Hepatocyte (in vitro differentiated cells): ENCODE measurements at regions not wholly inside any gene's neighbourhood (a gene's known extent, or its start where the extent isn't known, plus 50 kb on each side); places are given as distances from the start of the nearest gene placed in this dataset.

ENCODE experiments used
- DNase-seq: peaks from one replicate; pipeline ENCODE4 v3.0.0-alpha.2; 2016; ENCODE audit warnings: low spot score
- H2AFZ ChIP-seq: fragments of 200-600 bp; sonication (generic); 2 replicates; pipeline ENCODE4 v1.6.0; 2016; ENCODE audit warnings: antibody characterized with exemption, mild to moderate bottlenecking
- H3K27ac ChIP-seq: fragments of 200-600 bp; sonication (generic); 2 replicates; pipeline ENCODE4 v1.5.1; 2016; ENCODE audit warnings: mild to moderate bottlenecking
- H3K27me3 ChIP-seq: fragments of 200-600 bp; sonication (generic); 2 replicates; pipeline ENCODE4 v1.6.1; 2016
- H3K36me3 ChIP-seq: fragments of 200-600 bp; sonication (generic); replicated peaks from 2 replicates; pipeline ENCODE4 v1.5.1; 2016; ENCODE audit warnings: low read depth; ENCODE audit not compliant: insufficient read depth
- H3K4me1 ChIP-seq: fragments of 200-600 bp; sonication (generic); 2 replicates; pipeline ENCODE4 v1.5.1; 2016; ENCODE audit warnings: mild to moderate bottlenecking, moderate library complexity; ENCODE audit not compliant: insufficient read depth
- H3K4me2 ChIP-seq: fragments of 200-600 bp; sonication (generic); 2 replicates; pipeline ENCODE4 v1.6.0; 2016
- H3K4me3 ChIP-seq: fragments of 200-600 bp; sonication (generic); 2 replicates; pipeline ENCODE4 v1.5.1; 2016; ENCODE audit warnings: mild to moderate bottlenecking
- H3K79me2 ChIP-seq: fragments of 200-600 bp; sonication (generic); 2 replicates; pipeline ENCODE4 v1.6.0; 2017; ENCODE audit warnings: mild to moderate bottlenecking
- H3K9me2 ChIP-seq: fragments of 200-600 bp; sonication (generic); replicated peaks from 2 replicates; pipeline ENCODE4 v1.6.0; 2017; ENCODE audit warnings: mild to moderate bottlenecking; ENCODE audit not compliant: insufficient read depth
- H3K9me3 ChIP-seq: fragments of 200-600 bp; sonication (generic); 2 replicates; pipeline ENCODE4 v1.5.1; 2016; ENCODE audit warnings: low read depth, mild to moderate bottlenecking
- H4K20me1 ChIP-seq: fragments of 200-600 bp; sonication (generic); 2 replicates; pipeline ENCODE4 v1.6.0; 2016; ENCODE audit warnings: mild to moderate bottlenecking; ENCODE audit not compliant: insufficient read depth, poor library complexity, severe bottlenecking
- CTCF ChIP-seq: fragments of 200-600 bp; sonication (generic); IDR thresholded peaks from 2 replicates; pipeline ENCODE4 v1.5.1; 2016; ENCODE audit warnings: antibody characterized with exemption, mild to moderate bottlenecking; ENCODE audit not compliant: poor library complexity
- EZH2 ChIP-seq: fragments of 200-600 bp; sonication (generic); IDR thresholded peaks from 2 replicates; pipeline ENCODE4 v1.6.1; 2016; ENCODE audit warnings: antibody characterized with exemption, mild to moderate bottlenecking, borderline replicate concordance
- EZH2phosphoT487 ChIP-seq: fragments of 200-600 bp; sonication (generic); IDR thresholded peaks from one replicate; pipeline ENCODE4 v1.6.1; 2018; ENCODE audit warnings: antibody characterized with exemption, mild to moderate bottlenecking, low read depth, moderate library complexity; ENCODE audit not compliant: unreplicated experiment, severe bottlenecking
- WGBS: methylation state at CpG from one replicate; pipeline ENCODE4 v1.1.6; 2016; ENCODE audit warnings: low lambda C conversion rate; ENCODE audit errors: missing lambda C conversion rate; 5-methylcytosine and 5-hydroxymethylcytosine counted together

DNA sequence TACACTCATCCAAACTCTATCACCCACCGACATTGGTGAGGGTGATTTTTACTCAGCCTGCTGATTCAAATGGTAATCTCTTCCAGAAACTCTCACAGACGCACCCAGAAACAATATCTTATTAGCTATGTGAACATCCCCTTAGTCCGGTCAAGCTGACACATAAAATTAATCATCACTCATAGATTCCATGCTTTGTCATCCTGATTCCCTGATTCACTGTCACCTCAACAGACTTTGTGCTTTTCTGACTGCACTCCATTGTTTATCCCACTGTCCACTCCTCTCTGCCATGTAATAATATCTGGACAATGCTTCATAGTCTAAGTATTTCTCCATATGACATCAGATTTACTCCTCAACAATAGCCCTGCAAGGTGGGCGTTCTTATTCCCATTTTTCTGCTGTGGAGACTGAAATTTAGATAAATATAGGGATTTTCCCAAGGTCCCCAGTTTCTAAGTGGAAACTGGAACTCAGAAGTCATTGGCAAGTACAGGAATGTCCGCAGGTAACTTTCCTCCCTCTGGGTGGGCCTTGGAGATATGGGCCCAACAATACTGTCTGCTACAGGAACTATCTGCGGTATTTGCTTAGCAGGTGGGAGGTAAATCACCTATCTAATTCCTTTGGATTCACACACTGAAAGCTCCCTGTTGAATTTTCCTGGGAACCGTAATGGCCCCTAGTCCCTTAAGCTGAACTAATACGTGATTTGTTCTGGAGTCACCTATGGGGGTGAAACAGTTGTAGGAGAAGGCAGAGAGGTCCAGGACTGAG lies 228.6 kb upstream of the BCOR start:
- no peak for TF ChIP-seq EZH2
- TF ChIP-seq EZH2phosphoT487: no peak
- no peak for TF ChIP-seq CTCF
- DNase-seq: no peak
- H3K79me2 ChIP-seq: no peaks in the 10 kb centered on the region
- H3K4me3 ChIP-seq: no peak overlapping the region
- H2AFZ ChIP-seq: no peak overlapping the region
- no peak overlapping the region for H3K4me2 ChIP-seq
- no peaks in the 10 kb centered on the region for H4K20me1 ChIP-seq
- H3K27ac ChIP-seq: no peak overlapping the region
- no peaks in the 10 kb centered on the region for H3K4me1 ChIP-seq
- no peaks in the 10 kb centered on the region for H3K9me2 ChIP-seq
- no peaks in the 10 kb centered on the region for H3K27me3 ChIP-seq
- H3K9me3 ChIP-seq: no peaks in the 10 kb centered on the region
- WGBS: 88% methylated on average over 8 of the region's 8 CpGs
- no peaks in the 10 kb centered on the region for H3K36me3 ChIP-seq

- Histone ChIP-seq H2AFZ (no peak overlapping the region), H3K79me2 (no peaks in the 10 kb centered on the region), H3K9me2 (no peaks in the 10 kb centered on the region), H3K4me2 (no peak overlapping the region), H3K4me1 (no peaks in the 10 kb centered on the region), H3K27me3 (no peaks in the 10 kb centered on the region), H3K27ac (no peak overlapping the region), H3K4me3 (no peak overlapping the region), H3K36me3 (no peaks in the 10 kb centered on the region), H3K9me3 (no peaks in the 10 kb centered on the region), H4K20me1 (no peaks in the 10 kb centered on the region)
- 96% methylated on average over 11 of the region's 11 CpGs for WGBS
- TF ChIP-seq EZH2 (no peak), CTCF (no peak), EZH2phosphoT487 (no peak)
- DNase-seq: no peak
These were observed 227.4 kb upstream of the BCOR start for GRCh38 chrX:40325161-40325560.

DNA sequence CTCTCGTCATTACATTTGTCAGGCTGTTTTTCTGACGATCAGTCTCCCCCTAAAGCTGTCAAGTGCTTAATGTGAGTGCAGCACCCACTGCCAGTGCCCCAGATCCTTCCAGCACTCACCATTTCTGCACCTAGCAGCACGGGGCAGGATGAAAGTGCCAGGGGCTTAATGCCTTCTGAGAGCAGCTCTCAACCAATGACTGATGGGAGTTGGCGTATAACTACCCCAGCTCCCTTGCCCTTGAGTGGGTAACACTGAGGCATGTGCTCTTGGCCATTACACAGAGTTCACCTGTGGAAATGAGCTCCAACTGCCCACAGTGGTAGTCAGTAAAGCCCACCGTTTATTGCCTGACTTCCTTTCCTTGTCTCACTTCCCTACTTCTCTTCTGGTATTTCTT lies 226.2 kb upstream of the BCOR start:
- no peak for TF ChIP-seq EZH2
- no peak for TF ChIP-seq EZH2phosphoT487
- TF ChIP-seq CTCF: no peak
- Histone ChIP-seq H3K4me1 (no peaks in the 10 kb centered on the region), H3K4me2 (no peak overlapping the region), H3K79me2 (no peaks in the 10 kb centered on the region), H3K27ac (no peak overlapping the region), H3K4me3 (no peak overlapping the region), H3K36me3 (no peaks in the 10 kb centered on the region), H3K27me3 (no peaks in the 10 kb centered on the region), H3K9me2 (no peaks in the 10 kb centered on the region), H4K20me1 (no peaks in the 10 kb centered on the region), H2AFZ (no peak overlapping the region), H3K9me3 (no peaks in the 10 kb centered on the region)
- no peak for DNase-seq
- 80% methylated on average over 5 of the region's 5 CpGs for WGBS
